ENCODE measurements at regions not wholly inside any gene's neighbourhood (a gene's known extent, or its start where the extent isn't known, plus 50 kb on each side); places are given as distances from the start of the nearest gene placed in this dataset.

GRCh38 chr10:53434413-53434812, 661.8 kb upstream of the MBL2 start:
- TF ChIP-seq CTCF (conservative IDR thresholded peaks at IDR 0.05 in 1 of 2, IDR thresholded peaks at IDR 0.05 in 1 of 2; ENCODE audit: extremely low read depth in 1 of 2, insufficient read depth in 1 of 2, low read depth in 1 of 2, low read length in 2 of 2) (no peak), EZH2 (IDR thresholded peaks at IDR 0.05; ENCODE audit: borderline replicate concordance, low read length) (no peak)
